T1000 (cell line): ENCODE measurements at regions not wholly inside any gene's neighbourhood (a gene's known extent, or its start where the extent isn't known, plus 50 kb on each side); places are given as distances from the start of the nearest gene placed in this dataset.
"Not testable (repeated sequence)": the region's sequence is repeated elsewhere in the genome, so short reads cannot be mapped to it uniquely, and the experiment has no call there.

ENCODE experiments used
- DNase-seq: peaks from one replicate; lab custom pipeline; 2025; ENCODE audit warnings: mixed read lengths; lab: John Stamatoyannopoulos, UW

DNA sequence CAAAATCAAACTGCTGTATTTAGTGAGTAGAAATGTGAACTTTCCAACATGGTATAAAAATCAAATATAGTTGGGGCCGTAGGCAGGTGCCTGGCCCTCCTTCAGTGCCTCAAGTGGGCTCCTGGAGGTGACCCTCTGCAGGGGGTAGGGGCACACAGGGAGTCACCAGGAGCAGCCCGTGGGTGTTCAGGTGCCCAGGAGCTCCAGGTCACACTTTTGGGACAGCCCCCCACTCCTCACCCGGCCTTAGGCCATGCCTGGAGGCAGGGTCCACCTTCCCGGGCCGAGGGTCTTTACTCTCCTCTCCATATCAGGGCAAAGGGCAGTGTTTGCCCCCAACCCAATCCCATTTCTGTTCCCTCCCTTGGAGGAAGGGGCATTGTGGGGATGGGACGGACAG is 108.0 kb upstream of the MTAP start:
- DNase-seq: no peak

- no peak for DNase-seq
Measured at GRCh38 chr9:21695443-21695842, 107.0 kb upstream of the MTAP start.

GRCh38 chr9:21695874-21696341 is 106.5 kb upstream of the MTAP start:
- DNase-seq: no peak

- DNase-seq: no peak
Measured at GRCh38 chr9:21696411-21696871, 106.0 kb upstream of the MTAP start.

- DNase-seq: no peak
Measured at GRCh38 chr9:21708260-21708711, 94.2 kb upstream of the MTAP start.

DNA sequence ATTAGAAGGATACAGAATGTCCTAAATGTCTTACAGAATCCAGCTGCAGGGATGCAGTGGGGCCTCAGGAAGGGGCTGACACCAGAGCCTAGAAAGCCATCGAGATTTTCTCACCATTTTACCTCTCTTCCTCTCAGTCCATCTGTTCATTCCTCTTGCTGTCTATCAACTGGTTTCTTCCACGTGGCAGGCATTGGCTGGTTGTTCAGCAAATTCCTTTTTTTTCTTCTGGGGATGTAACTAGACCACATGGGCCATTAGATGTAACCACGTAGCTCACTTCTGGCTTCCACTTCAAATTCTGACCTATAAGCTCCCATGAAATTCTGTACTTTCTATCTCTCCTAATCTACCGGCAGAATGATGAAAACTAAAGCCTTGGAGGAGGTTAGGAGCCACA is 93.6 kb upstream of the MTAP start:
- no peak for DNase-seq

- no peak for DNase-seq
Measured at GRCh38 chr9:21709464-21710058, 92.9 kb upstream of the MTAP start.

DNA sequence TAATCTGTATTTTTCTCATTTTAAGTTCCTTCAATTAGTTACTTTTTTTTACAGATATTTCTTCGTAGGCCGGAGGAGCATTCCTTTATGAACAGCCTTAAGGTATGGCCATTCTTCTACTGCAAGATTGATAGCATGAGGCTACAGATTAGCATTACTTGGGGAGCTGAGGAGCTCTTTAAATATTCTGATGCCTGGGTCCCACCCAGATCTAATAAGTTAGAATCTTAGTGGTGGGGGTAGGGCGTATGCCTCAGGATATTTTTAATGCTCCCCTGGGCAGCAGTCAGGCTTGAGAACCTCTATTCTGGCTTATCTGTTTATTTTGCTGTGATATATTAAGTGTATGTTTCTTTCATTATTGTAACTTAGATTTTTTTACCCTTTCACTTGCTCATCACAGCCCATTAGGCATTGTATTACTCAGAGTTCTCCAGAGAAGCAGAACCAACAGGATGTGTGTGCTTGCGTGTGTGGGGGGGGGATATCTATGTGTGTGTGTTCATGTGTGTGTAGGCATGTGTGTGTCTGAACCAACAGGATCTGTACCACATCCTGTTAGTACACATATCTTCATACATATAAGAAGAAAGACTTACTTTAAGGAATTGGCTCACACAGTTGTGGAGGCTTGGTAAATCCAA is 91.8 kb upstream of the MTAP start:
- no peak for DNase-seq

GRCh38 chr9:21711504-21711903 is 90.9 kb upstream of the MTAP start:
- no peak for DNase-seq

DNA sequence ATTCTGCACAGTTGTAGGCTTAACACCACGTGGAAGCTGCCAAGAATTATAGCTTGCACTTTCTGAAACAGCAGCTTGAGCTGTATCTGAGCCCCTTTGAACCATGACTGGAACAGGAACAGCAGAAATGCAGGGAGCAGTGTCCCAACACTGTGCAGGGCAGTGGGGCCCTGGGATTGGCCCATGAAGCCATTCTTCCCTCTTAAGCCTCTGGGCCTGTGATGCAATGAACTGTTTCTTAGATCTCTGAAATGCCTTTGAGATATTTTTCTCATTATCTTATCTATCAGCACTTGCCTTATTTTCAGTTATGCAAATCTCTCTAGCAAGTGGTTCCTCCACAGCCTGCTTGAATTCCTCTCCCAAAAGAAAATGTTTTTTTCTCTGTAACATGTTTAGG is 87.0 kb upstream of the MTAP start:
- no peak for DNase-seq

GRCh38 chr9:21720758-21721157 is 81.7 kb upstream of the MTAP start:
- no peak for DNase-seq

DNA sequence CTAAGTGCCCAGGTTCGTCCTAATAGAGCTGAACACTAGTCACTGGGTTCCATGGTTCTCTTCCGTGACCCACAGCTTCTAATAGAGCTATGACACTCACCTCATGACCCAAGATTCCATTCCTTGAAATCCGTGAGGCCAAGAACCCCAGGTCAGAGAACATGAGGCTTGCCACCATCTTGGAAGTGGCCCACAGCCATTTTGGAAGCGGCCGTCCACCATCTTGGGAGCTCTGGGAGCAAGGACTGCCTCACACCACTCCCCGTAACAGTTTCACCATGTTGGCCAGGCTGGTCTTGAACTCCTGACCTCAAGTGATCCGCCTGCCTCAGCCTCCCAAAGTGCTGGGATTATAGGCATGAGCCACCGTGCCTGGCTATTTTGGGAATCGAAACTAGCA is 75.0 kb upstream of the MTAP start:
- DNase-seq: not testable (repeated sequence)

- no peak for DNase-seq
Measured at GRCh38 chr9:21728781-21729180, 73.7 kb upstream of the MTAP start.

GRCh38 chr9:21729648-21730047 is 72.8 kb upstream of the MTAP start:
- DNase-seq: no peak

DNA sequence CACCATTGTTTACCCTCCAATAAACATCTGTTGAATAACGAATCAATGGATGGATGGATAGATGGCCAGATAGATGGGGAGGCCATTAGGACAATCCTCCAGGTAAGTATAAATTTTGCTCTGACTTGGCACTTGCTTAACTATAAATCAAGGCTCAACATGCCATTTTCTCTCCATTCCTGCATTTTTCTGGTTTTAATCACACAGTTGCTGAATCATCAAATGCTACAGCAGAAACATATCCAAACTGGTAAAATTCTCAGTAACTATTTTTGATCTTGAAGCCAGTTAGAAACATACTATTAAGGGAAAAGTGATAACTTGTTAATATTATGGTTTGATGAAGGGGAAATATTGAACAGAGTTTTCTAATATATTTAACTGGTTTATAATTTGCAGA is 71.5 kb upstream of the MTAP start:
- DNase-seq: no peak

GRCh38 chr9:21741151-21741550 is 61.3 kb upstream of the MTAP start:
- no peak for DNase-seq

DNA sequence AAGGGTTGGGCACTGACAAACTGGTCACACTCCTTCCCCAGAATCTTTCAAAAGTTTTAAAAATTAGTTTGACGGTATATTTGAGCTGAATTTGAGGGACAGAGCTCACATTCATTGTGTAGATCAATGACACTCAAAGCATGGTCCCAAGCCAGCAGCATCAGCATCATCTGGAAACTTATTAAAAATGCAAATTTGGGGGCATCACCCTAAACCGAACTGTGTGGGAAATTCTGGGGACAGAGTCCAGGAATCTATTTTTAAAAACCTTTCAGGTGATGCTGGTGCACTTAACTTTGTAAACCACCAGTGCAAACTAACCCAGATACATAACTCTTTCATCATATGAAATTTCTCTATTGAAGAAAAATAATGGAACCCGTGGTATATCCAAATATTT is 58.1 kb upstream of the MTAP start:
- no peak for DNase-seq

DNA sequence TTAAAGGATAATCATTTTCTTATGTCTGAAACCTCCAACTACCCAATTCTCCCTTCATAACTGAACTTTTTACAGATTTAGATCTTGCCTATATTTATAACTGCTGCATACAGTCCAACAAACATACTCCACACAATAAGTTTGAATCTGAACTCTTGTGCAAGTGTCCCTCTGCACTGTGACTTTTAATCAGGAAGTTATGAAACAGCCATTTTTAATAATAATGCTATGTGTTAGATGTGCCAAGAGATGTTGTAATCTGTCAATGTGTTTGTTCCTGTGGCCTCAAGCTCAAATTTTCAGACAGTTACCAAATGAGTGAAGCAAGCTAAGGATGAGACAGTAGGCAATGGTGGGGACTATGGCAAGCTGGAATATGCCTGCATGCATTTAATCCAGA is 57.6 kb upstream of the MTAP start:
- DNase-seq: no peak

DNA sequence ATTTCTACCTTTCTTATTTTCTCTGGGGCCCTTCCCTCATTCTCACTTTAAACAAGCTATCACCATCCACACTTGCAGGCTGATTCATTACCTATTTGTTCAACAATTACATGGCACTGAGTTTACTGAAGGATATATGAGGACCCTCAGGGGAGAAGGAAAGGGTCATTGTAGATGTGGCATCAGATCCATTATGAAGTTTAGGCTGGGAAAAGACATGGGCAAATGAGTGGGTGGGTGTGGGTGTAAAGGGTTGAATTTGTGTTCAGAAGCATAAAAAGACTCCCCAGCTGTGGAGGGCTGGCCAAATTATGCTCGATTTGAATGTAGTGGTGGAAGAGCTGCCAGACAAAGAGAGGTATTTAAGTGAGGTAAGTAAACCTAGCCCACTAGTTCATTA is 55.9 kb upstream of the MTAP start:
- DNase-seq: no peak

DNA sequence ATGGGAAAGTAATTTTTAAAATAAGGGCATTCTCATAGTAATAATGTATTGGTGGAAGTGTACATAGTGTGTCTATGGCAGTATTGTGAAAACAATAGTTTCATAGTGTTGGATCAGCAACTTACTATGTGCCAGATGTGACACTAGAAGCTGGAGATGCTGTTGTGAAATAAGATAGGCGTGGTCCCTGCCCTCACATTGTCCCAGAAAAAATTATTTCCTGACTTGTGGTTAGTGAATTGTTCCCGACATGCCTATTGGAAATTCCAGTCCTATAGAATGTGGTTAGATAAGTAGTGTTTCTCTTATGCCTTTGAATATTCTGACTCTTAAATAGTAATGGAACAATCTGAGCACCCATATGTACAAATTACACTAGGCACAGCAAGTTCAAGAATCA is 55.3 kb upstream of the MTAP start:
- no peak for DNase-seq

- DNase-seq: no peak
Measured at GRCh38 chr9:21750021-21750735, 52.3 kb upstream of the MTAP start.

GRCh38 chr9:21751998-21752397 is 50.4 kb upstream of the MTAP start:
- no peak for DNase-seq
